GM23248 (cell line): ENCODE measurements at regions not wholly inside any gene's neighbourhood (a gene's known extent, or its start where the extent isn't known, plus 50 kb on each side); places are given as distances from the start of the nearest gene placed in this dataset.
"Not testable (repeated sequence)": the region's sequence is repeated elsewhere in the genome, so short reads cannot be mapped to it uniquely, and the experiment has no call there.

Source experiments
- DNase-seq: peaks from one replicate; pipeline ENCODE4 v3.0.0-alpha.2; 2015
- H2AFZ ChIP-seq: fragments of 200-600 bp; sonication (generic); 2 replicates; pipeline ENCODE4 v1.6.1; 2016; ENCODE audit warnings: antibody characterized with exemption
- H3F3A ChIP-seq: fragments of 200-600 bp; sonication (generic); 2 replicates; pipeline ENCODE4 v1.6.1; 2016; ENCODE audit warnings: mild to moderate bottlenecking, antibody characterized with exemption, mixed run types; ENCODE audit not compliant: insufficient read depth
- H3K27ac ChIP-seq: fragments of 200-600 bp; sonication (generic); 2 replicates; pipeline ENCODE4 v1.5.1; 2016; ENCODE audit warnings: mild to moderate bottlenecking
- H3K27me3 ChIP-seq: fragments of 200-600 bp; sonication (generic); replicated peaks from 2 replicates; pipeline ENCODE4 v1.6.1; 2016; ENCODE audit warnings: mild to moderate bottlenecking; ENCODE audit not compliant: insufficient read depth
- H3K36me3 ChIP-seq: fragments of 200-600 bp; sonication (generic); 2 replicates; pipeline ENCODE4 v1.6.1; 2016; ENCODE audit warnings: low read depth, mild to moderate bottlenecking
- H3K4me1 ChIP-seq: fragments of 200-600 bp; sonication (generic); 2 replicates; pipeline ENCODE4 v1.6.1; 2016; ENCODE audit warnings: mild to moderate bottlenecking; ENCODE audit not compliant: insufficient read depth
- H3K4me2 ChIP-seq: fragments of 200-600 bp; sonication (generic); one replicate; pipeline ENCODE4 v1.6.1; 2016; ENCODE audit warnings: mild to moderate bottlenecking; ENCODE audit not compliant: unreplicated experiment
- H3K4me3 ChIP-seq: fragments of 200-600 bp; sonication (generic); 2 replicates; pipeline ENCODE4 v1.5.1; 2016; ENCODE audit warnings: mild to moderate bottlenecking
- H3K79me2 ChIP-seq: fragments of 200-600 bp; sonication (generic); 2 replicates; pipeline ENCODE4 v1.6.1; 2016; ENCODE audit warnings: mild to moderate bottlenecking; ENCODE audit not compliant: insufficient read depth
- H3K9ac ChIP-seq: fragments of 200-600 bp; sonication (generic); 2 replicates; pipeline ENCODE4 v1.6.1; 2016; ENCODE audit warnings: mild to moderate bottlenecking
- H3K9me2 ChIP-seq: fragments of 200-600 bp; sonication (generic); 2 replicates; pipeline ENCODE4 v1.6.1; 2016; ENCODE audit warnings: mixed run types, mild to moderate bottlenecking, moderate library complexity; ENCODE audit not compliant: insufficient read depth
- H3K9me3 ChIP-seq: fragments of 200-600 bp; sonication (generic); one replicate; pipeline ENCODE4 v1.6.1; 2017; ENCODE audit warnings: low read depth
- H4K20me1 ChIP-seq: fragments of 200-600 bp; sonication (generic); 2 replicates; pipeline ENCODE4 v1.6.0; 2016; ENCODE audit not compliant: insufficient read depth
- EZH2 ChIP-seq: fragments of 200-600 bp; sonication (generic); IDR thresholded peaks from 2 replicates; pipeline ENCODE4 v1.6.1; 2018; ENCODE audit warnings: antibody characterized with exemption, mild to moderate bottlenecking; ENCODE audit not compliant: insufficient read depth, poor library complexity, severe bottlenecking
- EZH2phosphoT487 ChIP-seq: fragments of 200-600 bp; sonication (generic); IDR thresholded peaks from 2 replicates; pipeline ENCODE4 v1.6.1; 2018; ENCODE audit warnings: antibody characterized with exemption, moderate library complexity, mild to moderate bottlenecking, low read depth; ENCODE audit not compliant: insufficient read depth
- WGBS, 2 experiments: methylation state at CpG; one replicate each; pipeline ENCODE4 v1.1.6; 2015 to 2017; ENCODE audit warnings: low lambda C conversion rate in 2 of 2, low coverage in 1 of 2; ENCODE audit errors: missing lambda C conversion rate in 2 of 2; 5-methylcytosine and 5-hydroxymethylcytosine counted together
- in situ Hi-C: fragments of 300-500 bp; cut with MboI; formaldehyde crosslinking; loops from 2 replicates; pipeline ENCODE4 v1.15.0; 2020

DNA sequence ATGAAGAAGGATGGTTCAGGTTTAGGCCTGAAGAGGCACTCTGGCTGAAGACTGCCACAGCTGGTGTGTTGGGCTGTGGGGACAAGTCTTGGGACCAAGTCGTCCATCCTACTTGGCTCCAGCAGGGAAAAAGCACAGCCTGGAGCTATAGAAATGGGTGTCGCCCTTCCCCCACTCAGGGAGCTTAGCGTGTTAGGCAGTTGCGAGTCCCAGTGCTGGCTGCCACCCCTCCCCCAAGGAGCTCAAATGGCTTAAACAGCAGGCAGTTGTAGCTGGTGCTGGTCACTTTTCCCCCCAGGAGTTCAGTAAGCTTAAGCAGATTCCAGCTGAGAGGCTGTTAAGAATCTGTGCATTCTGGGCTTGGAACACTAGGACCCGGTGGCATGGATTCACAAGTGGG lies 319.5 kb upstream of the POF1B start:
- Histone ChIP-seq H3K4me3 (no peak overlapping the region), H3K27me3 (no peaks in the 10 kb centered on the region), H2AFZ (no peak overlapping the region), H3F3A (no peaks in the 10 kb centered on the region), H3K4me1 (no peaks in the 10 kb centered on the region), H3K9me2 (no peaks in the 10 kb centered on the region), H3K79me2 (no peaks in the 10 kb centered on the region), H3K9ac (no peak overlapping the region), H3K36me3 (no peaks in the 10 kb centered on the region), H4K20me1 (no peaks in the 10 kb centered on the region), H3K27ac (no peak overlapping the region), H3K4me2 (no peak overlapping the region), H3K9me3 (no peaks in the 10 kb centered on the region)
- 0 to 14% methylated on average over 4 to 5 of the region's 5 CpGs for WGBS, 2 experiments
- in situ Hi-C loops = no loop called here
- no peak for TF ChIP-seq EZH2
- TF ChIP-seq EZH2phosphoT487 = no peak
- DNase-seq = no peak

DNA sequence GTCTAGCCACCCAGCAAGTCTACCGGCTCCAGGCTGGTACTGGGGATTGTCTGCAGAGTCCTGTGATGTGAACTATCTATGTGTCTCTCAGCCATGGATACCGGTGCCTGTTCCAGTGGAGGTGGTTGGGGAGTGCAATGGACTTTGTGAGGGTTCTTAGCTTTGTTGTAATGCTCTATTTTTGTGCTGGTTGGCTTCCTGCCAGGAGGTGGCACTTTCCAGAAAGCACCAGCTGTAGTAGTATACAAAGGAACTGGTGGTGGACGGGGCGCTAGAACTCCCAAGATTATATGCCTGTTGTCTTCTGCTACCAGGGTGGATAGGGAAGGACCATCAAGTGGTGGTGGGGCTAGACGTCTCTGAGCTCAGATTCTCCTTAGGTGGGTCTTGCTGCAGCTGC lies 306.4 kb upstream of the POF1B start:
- H3K4me1 ChIP-seq = no peaks in the 10 kb centered on the region
- in situ Hi-C loops = no loop called here
- H3K27ac ChIP-seq = no peak overlapping the region

DNA sequence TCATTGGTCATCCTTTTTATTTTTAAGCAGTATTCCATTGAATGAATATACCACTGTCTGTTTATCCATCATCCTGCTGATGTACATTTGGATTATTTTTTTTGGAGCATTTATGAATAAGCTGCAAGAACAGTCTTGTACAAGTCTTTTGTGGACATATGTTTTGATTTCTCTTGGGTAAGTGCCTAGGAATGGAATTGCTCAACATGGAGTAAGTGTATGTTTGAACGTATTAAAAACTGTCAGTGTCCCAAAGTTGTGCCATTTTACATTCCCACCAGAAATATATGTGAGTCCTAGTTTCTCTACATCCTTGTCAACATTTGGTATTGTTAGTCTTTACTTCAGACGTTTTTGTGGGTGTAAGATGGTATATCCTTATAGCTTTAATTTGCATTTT lies 287.0 kb upstream of the POF1B start:
- 0% methylated on average over 2 of the region's 2 CpGs for WGBS, 2 experiments
- Histone ChIP-seq H3K9ac (no peak overlapping the region), H3K79me2 (no peaks in the 10 kb centered on the region), H3K4me1 (no peaks in the 10 kb centered on the region), H3F3A (no peaks in the 10 kb centered on the region), H3K27ac (no peak overlapping the region), H3K9me3 (no peaks in the 10 kb centered on the region), H3K4me3 (no peak overlapping the region), H3K9me2 (no peaks in the 10 kb centered on the region), H3K4me2 (no peak overlapping the region), H2AFZ (no peak overlapping the region), H3K36me3 (no peaks in the 10 kb centered on the region), H4K20me1 (no peaks in the 10 kb centered on the region), H3K27me3 (no peaks in the 10 kb centered on the region)
- DNase-seq = no peak
- in situ Hi-C loops = no loop called here
- no peak for TF ChIP-seq EZH2phosphoT487
- TF ChIP-seq EZH2 = no peak

More for the DNA sequence above, 306.4 kb upstream of the POF1B start:
- 24 to 52% methylated on average over 3 to 4 of the region's 5 CpGs for WGBS, 2 experiments
- Histone ChIP-seq H3K36me3 (no peaks in the 10 kb centered on the region), H3K79me2 (no peaks in the 10 kb centered on the region), H3K9me3 (no peaks in the 10 kb centered on the region), H3K4me2 (no peak overlapping the region), H3K4me3 (no peak overlapping the region), H4K20me1 (no peaks in the 10 kb centered on the region), H2AFZ (no peak overlapping the region), H3F3A (no peaks in the 10 kb centered on the region), H3K9me2 (no peaks in the 10 kb centered on the region), H3K27me3 (no peaks in the 10 kb centered on the region), H3K9ac (no peak overlapping the region)
- DNase-seq = no peak
- TF ChIP-seq EZH2 = no peak
- no peak for TF ChIP-seq EZH2phosphoT487

DNA sequence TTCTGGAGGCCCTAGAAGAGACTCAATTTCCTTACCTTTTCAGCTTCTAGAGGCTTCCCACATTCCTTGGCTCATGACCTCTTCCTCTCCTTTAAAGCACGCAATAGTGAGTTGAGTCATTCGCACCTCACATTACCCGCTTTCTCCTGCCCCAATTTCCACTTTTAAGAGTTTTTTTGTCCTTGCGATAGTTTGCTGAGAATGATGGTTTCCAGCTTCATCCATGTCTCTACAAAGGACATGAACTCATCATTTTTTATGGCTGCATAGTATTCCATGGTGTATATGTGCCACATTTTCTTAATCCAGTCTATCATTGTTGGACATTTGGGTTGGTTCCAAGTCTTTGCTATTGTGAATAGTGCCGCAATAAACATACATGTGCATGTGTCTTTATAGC lies 284.5 kb upstream of the POF1B start:
- in situ Hi-C loops, H3K9ac ChIP-seq, H2AFZ ChIP-seq, H3F3A ChIP-seq, DNase-seq, H3K79me2 ChIP-seq, H3K4me2 ChIP-seq, H3K36me3 ChIP-seq, H3K27ac ChIP-seq, H3K4me3 ChIP-seq, H3K9me3 ChIP-seq, H3K9me2 ChIP-seq, H4K20me1 ChIP-seq, H3K27me3 ChIP-seq, H3K4me1 ChIP-seq: not testable (repeated sequence)
- 64 to 67% methylated on average over 4 of the region's 5 CpGs for WGBS, 2 experiments

DNA sequence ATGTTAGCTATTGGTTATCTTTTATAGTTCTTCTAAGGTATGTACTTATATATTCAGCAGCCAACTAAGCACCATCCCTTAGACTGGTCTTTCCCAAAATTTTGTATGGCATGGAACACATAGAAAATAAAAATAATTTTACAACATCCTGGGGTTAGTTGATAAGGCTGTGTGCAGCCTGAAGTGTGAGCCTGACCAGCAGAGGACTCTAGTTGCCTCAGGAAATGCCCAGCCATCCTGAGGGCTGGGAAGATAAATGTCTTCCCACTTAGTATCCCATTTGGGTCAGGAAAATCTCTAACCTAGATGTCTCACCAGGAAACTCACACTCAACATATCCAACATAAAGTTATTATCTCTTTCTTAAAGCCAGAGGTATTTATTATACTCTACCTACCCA lies 251.4 kb upstream of the POF1B start:
- no peak overlapping the region for H3K27ac ChIP-seq
- in situ Hi-C loops = no loop called here
- no peak overlapping the region for H3K4me3 ChIP-seq
- no peaks in the 10 kb centered on the region for H3K79me2 ChIP-seq
- H3K9me3 ChIP-seq = no peaks in the 10 kb centered on the region
- no peak overlapping the region for H3K9ac ChIP-seq
- H3K4me2 ChIP-seq = no peak overlapping the region
- DNase-seq = no peak
- no peak overlapping the region for H2AFZ ChIP-seq
- no peak for TF ChIP-seq EZH2phosphoT487
- no peak for TF ChIP-seq EZH2
- no peaks in the 10 kb centered on the region for H3K36me3 ChIP-seq
- H3K27me3 ChIP-seq = no peaks in the 10 kb centered on the region
- H4K20me1 ChIP-seq = no peaks in the 10 kb centered on the region
- no peaks in the 10 kb centered on the region for H3F3A ChIP-seq
- H3K4me1 ChIP-seq = no peaks in the 10 kb centered on the region
- no peaks in the 10 kb centered on the region for H3K9me2 ChIP-seq
